Gastrocnemius medialis (tissue), 4 donors: ENCODE measurements at regions not wholly inside any gene's neighbourhood (a gene's known extent, or its start where the extent isn't known, plus 50 kb on each side); places are given as distances from the start of the nearest gene placed in this dataset.

Source experiments
- ATAC-seq, 2 donors: fragments of 150-250 bp; one replicate each; pipeline ENCODE4 v1.9.1; 2016
- DNase-seq, 2 donors: peaks; one replicate each; pipeline ENCODE4 v3.0.0-alpha.2; 2019
- H3K27ac ChIP-seq, 4 donors: fragments of 200-600 bp; sonication (generic); 1 replicate in 1 of 4; 2 replicates in 3 of 4; pipeline ENCODE4 v1.5.1; 2016 to 2018; ENCODE audit warnings: mild to moderate bottlenecking in 2 of 4, moderate library complexity in 1 of 4
- H3K27me3 ChIP-seq, 3 donors: fragments of 200-600 bp; sonication (generic) in 2 of 3; 1 replicate in 1 of 3; 2 replicates in 2 of 3; pipeline versions ENCODE4 v1.5.1 to v1.6.0; 2016 to 2019; ENCODE audit warnings: mild to moderate bottlenecking in 1 of 3, moderate library complexity in 1 of 3
- H3K36me3 ChIP-seq, 2 donors: fragments of 200-600 bp; sonication (generic) in 1 of 2; one replicate each; pipeline ENCODE4 v1.5.1; 2017 to 2018
- H3K4me1 ChIP-seq, 2 donors: fragments of 200-600 bp; sonication (generic) in 1 of 2; one replicate each; pipeline ENCODE4 v1.5.1; 2016 to 2017; ENCODE audit warnings: mild to moderate bottlenecking in 2 of 2
- H3K4me3 ChIP-seq, 4 donors: fragments of 200-600 bp; sonication (generic) in 3 of 4; 1 replicate in 1 of 4; 2 replicates in 3 of 4; pipeline ENCODE4 v1.5.1; 2016 to 2019; ENCODE audit warnings: mild to moderate bottlenecking in 2 of 4
- H3K9me3 ChIP-seq, 3 donors: fragments of 200-600 bp; sonication (generic) in 2 of 3; 1 replicate in 1 of 3; 2 replicates in 2 of 3; pipeline ENCODE4 v1.5.1; 2016 to 2019
- POLR2A ChIP-seq, 2 donors: fragments of 450-650 bp; IDR thresholded peaks; one replicate each; pipeline ENCODE4 v1.6.1; 2017; ENCODE audit warnings: antibody characterized with exemption in 2 of 2, mild to moderate bottlenecking in 2 of 2, moderate library complexity in 2 of 2
- in situ Hi-C, 4 donors: fragments of 200-750 bp; cut with MboI; loops; one replicate each; pipeline versions ENCODE4 v1.15.0 to v1.8.0; 2017; ENCODE audit warnings: low sequenced_read_pairs in 4 of 4
- intact Hi-C: fragments of 100-400 bp; cut with DNase I; formaldehyde crosslinking; loops from one replicate; pipeline ENCODE4 v1.15.1; 2023; ENCODE audit warnings: low total_unique reads
- TF ChIP-seq, protein P1 (sequence below), 5 experiments: fragments of 450-650 bp in 3 of 5; fragments of 200-600 bp in 2 of 5; sonication (generic) in 2 of 5; IDR thresholded peaks in 4 of 5; conservative IDR thresholded peaks in 1 of 5; 1 replicate in 4 of 5; 2 replicates in 1 of 5; pipeline ENCODE4 v1.5.1; 2016 to 2019; ENCODE audit warnings: antibody characterized with exemption in 5 of 5, mild to moderate bottlenecking in 3 of 5, moderate library complexity in 3 of 5

DNA sequence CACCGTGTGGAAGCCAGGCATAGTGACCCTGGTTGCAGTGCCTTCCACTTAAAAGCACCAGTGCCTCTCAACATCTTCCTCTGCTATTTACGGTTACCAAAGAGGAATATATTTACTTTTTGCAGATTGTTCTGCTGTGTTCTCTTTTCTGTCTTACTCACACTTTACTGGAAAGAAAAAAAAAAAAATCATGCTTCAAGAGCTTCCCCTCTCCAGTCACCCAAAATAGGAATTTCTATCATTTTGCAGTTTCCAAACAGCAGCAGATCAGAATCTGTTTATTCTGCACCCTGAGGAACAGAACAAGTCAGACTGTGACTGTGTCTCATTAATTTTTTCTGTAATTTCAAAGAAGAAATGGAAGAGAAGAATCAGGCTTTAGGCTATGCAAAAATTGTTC lies 96.1 kb downstream of the KCNJ2 start:
- no peak overlapping the region for H3K27ac ChIP-seq
- intact Hi-C loops = no loop called here
- no peaks in the 10 kb centered on the region for H3K9me3 ChIP-seq
- no peak overlapping the region for H3K4me3 ChIP-seq
- TF ChIP-seq POLR2A (IDR thresholded peaks at IDR 0.05) = no peak
- TF ChIP-seq, protein P1, sequence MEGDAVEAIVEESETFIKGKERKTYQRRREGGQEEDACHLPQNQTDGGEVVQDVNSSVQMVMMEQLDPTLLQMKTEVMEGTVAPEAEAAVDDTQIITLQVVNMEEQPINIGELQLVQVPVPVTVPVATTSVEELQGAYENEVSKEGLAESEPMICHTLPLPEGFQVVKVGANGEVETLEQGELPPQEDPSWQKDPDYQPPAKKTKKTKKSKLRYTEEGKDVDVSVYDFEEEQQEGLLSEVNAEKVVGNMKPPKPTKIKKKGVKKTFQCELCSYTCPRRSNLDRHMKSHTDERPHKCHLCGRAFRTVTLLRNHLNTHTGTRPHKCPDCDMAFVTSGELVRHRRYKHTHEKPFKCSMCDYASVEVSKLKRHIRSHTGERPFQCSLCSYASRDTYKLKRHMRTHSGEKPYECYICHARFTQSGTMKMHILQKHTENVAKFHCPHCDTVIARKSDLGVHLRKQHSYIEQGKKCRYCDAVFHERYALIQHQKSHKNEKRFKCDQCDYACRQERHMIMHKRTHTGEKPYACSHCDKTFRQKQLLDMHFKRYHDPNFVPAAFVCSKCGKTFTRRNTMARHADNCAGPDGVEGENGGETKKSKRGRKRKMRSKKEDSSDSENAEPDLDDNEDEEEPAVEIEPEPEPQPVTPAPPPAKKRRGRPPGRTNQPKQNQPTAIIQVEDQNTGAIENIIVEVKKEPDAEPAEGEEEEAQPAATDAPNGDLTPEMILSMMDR (IDR thresholded peaks at IDR 0.05 in 4 of 5, conservative IDR thresholded peaks at IDR 0.05 in 1 of 5) = no peak
- H3K4me1 ChIP-seq = peaks cover 0 to 6% of the 10 kb centered on the region in 2 donors
- H3K27me3 ChIP-seq = no peaks in the 10 kb centered on the region
- ATAC-seq (no peak), DNase-seq (no peak)
- H3K36me3 ChIP-seq = no peaks in the 10 kb centered on the region
- in situ Hi-C loops = no loop called here

DNA sequence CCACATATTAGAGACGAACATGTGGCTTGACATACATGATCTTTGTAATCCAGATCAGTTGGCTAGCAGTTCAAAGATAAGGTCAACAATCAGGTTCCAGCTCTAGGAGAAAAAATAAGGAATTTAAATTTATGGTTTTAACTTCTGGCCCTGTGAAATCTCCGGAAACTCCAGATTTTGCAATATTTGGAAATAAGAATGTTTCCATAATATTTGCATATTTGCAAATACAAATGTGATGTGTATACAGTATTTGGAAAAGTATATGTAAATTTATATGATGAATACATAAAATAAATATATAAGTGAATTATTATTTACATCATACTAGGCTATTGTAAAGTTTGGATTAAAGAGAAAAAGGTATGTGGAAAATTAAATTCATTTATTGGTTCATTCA lies 97.1 kb downstream of the KCNJ2 start:
- no peak for TF ChIP-seq POLR2A (IDR thresholded peaks at IDR 0.05)
- TF ChIP-seq, protein P1 (IDR thresholded peaks at IDR 0.05 in 4 of 5, conservative IDR thresholded peaks at IDR 0.05 in 1 of 5) = no peak
- ATAC-seq = no peak
- intact Hi-C loops = no loop called here
- Histone ChIP-seq H3K9me3 (no peaks in the 10 kb centered on the region), H3K4me1 (peaks cover 2 to 15% of the 10 kb centered on the region in 2 donors), H3K27me3 (no peaks in the 10 kb centered on the region), H3K4me3 (no peak overlapping the region), H3K36me3 (no peaks in the 10 kb centered on the region), H3K27ac (no peak overlapping the region)
- in situ Hi-C loops = no loop called here
- DNase-seq = no peak

DNA sequence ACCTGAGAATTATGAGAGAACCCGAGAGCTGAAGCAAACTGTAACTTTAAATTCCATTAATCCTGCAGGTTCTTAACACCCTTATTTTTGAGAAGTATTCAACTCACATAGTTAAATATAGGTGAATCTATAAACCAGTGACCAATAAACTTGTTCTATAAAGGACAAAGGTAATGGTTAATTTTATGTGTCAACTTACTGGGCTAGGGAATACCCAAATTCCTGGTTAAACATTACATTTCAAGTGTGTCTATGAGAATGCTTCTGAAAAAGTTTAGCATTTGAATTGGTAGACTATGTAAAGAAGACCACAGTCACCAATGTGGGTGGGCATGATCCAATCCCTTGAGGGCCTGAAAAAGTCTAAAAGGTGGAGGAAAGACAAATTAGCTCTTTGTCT lies 99.1 kb downstream of the KCNJ2 start:
- Histone ChIP-seq H3K27me3 (no peaks in the 10 kb centered on the region), H3K9me3 (no peaks in the 10 kb centered on the region), H3K4me3 (no peak overlapping the region), H3K27ac (no peak overlapping the region), H3K4me1 (peaks cover 3 to 17% of the 10 kb centered on the region in 2 donors), H3K36me3 (no peaks in the 10 kb centered on the region)
- TF ChIP-seq, protein P1 (IDR thresholded peaks at IDR 0.05 in 4 of 5, conservative IDR thresholded peaks at IDR 0.05 in 1 of 5) = no peak
- no peak for TF ChIP-seq POLR2A (IDR thresholded peaks at IDR 0.05)
- in situ Hi-C loops (no loop called here), intact Hi-C loops (no loop called here)
- ATAC-seq (no peak), DNase-seq (no peak)

DNA sequence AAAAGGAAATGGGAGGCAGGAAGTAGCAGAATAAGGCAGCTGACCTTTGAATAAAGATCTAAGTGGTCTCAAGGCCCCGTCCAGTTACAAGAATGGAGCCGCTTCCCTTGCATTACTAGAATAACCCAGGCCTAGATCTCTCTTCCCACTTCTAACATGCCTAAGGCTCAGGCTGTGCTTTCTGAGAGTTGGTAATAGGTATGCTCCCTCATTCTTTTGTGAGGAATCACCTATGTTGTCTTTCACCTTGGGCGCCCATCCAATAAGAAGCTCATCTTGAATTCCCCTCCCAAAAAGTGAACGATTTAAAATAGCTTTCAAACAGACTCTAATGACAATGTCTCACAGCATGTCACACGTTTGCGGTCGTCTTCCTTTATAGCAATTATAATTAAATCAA lies 101.2 kb downstream of the KCNJ2 start:
- TF ChIP-seq, protein P1 (IDR thresholded peaks at IDR 0.05 in 4 of 5, conservative IDR thresholded peaks at IDR 0.05 in 1 of 5) = no peak
- TF ChIP-seq POLR2A (IDR thresholded peaks at IDR 0.05) = no peak
- no peak for ATAC-seq
- no peak for DNase-seq
- in situ Hi-C loops (no loop called here), intact Hi-C loops (no loop called here)
- Histone ChIP-seq H3K27me3 (no peaks in the 10 kb centered on the region), H3K36me3 (no peaks in the 10 kb centered on the region), H3K27ac (peak overlapping the region in 1 of 4 donors; percentile 11), H3K9me3 (no peaks in the 10 kb centered on the region), H3K4me1 (peaks cover 3 to 19% of the 10 kb centered on the region in 2 donors), H3K4me3 (no peak overlapping the region)

DNA sequence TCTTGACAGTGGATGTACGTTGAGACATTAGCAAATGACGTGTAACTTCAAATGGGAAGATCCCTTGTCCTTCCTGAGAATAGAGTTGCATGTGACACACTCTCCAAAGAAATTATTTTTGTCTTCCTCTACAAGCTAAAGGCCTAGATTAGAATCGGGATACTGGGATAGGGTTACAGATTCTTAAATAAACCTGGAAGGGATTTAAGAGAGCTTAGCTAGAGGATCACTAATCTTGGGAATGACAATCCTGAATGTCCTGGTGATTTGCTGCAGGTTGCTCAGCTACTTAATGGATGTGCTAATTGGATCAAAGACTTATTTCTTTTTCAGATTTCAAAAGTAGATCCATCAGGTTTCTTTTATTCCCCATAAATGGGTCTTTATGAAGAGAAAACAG lies 101.9 kb downstream of the KCNJ2 start:
- no peaks in the 10 kb centered on the region for H3K9me3 ChIP-seq
- in situ Hi-C loops (no loop called here), intact Hi-C loops (no loop called here)
- peaks cover 3 to 17% of the 10 kb centered on the region in 2 donors for H3K4me1 ChIP-seq
- H3K27me3 ChIP-seq = no peaks in the 10 kb centered on the region
- DNase-seq = no peak
- H3K27ac ChIP-seq = peak overlapping the region in 1 of 4 donors; percentile 11
- no peak for TF ChIP-seq POLR2A (IDR thresholded peaks at IDR 0.05)
- TF ChIP-seq, protein P1 (IDR thresholded peaks at IDR 0.05 in 4 of 5, conservative IDR thresholded peaks at IDR 0.05 in 1 of 5) = no peak
- peak; percentile 69 to 75 for ATAC-seq
- no peak overlapping the region for H3K4me3 ChIP-seq
- no peaks in the 10 kb centered on the region for H3K36me3 ChIP-seq
